GM21526 (cell line): ENCODE measurements at regions not wholly inside any gene's neighbourhood (a gene's known extent, or its start where the extent isn't known, plus 50 kb on each side); places are given as distances from the start of the nearest gene placed in this dataset.

Source experiments
- ATAC-seq: cut with Tn5 transposase; IDR thresholded peaks from one replicate; pipeline ENCODE4 v1.9.1; 2021; ENCODE audit warnings: moderate library complexity; ENCODE audit not compliant: unreplicated experiment, low FRiP score

DNA sequence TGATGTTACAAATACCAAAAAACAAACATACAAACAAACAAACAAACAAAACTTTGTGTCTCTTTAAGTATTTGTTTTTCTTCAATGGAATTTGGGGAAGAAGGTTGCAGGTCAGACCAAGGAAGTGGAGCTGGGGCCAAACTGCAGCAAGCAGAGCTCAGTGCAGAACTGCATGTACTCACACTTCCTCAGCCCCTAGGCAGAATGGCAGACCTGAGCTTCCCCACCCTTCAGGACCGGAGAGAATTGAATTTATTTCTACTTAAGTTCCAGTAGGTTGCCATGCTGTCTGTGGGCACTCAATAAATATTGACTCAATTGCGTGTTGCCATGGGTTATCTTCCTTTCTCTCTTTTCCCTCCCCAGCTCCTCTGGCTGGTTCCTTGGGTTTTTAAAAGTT lies 173.6 kb downstream of the PTGER3 start:
- no peak for ATAC-seq

DNA sequence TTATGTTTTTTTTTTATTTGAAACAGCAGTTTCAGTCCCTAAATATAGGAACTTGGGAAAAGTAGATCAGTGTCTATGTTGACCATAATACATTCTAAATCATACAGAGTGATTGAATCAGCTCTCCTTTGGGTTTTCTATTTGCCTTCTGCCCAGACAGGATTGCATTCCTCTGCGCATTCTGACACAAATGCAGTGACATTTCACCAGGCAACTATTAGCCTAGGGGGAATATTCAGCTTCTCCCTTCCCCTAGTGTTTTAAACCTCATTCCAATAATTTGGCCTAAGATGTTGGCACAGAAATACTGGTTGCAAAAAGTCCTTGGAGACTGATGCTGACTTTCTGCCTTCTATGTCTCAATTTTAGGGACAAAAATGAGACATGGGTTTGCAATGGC lies 172.8 kb downstream of the PTGER3 start:
- ATAC-seq, result no peak

DNA sequence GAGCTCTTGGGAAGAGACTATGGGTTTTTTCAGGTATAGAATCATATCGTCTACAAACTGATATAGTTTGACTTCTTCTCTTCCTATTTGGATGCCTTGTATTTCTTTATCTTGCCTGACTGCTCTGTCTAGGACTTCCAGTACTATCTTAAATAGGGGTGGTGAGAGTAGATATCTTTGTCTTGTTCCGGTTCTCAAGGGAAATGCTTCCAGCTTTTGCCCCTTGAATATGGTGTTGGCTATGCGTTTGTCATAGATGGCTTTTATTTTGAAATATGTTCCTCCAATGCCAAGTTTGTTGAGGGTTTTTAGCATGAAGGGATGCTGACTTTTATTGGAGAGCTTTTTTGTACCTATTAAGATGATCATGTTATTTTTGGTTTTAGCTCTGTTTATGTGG lies 170.3 kb downstream of the PTGER3 start:
- ATAC-seq, result no peak

DNA sequence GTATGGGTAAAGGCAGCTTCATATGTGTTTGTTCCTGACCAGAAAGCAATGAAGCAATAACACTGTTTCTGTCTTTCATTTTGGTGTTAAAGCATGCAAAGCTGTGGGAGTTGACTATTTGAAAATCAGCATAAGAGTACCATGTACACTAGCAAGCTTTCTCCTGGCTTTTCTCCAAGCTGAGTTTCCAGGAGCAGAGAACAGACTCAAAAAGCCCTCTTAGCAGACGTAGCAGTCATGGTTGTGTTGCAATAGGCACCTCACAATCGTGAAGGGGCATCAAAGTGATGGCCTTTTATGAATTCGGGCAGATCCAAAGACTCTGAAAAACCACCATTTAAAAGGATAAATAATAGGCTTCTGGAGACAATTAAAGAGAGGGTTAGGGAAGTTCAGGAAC lies 159.7 kb downstream of the PTGER3 start:
- ATAC-seq, result no peak

DNA sequence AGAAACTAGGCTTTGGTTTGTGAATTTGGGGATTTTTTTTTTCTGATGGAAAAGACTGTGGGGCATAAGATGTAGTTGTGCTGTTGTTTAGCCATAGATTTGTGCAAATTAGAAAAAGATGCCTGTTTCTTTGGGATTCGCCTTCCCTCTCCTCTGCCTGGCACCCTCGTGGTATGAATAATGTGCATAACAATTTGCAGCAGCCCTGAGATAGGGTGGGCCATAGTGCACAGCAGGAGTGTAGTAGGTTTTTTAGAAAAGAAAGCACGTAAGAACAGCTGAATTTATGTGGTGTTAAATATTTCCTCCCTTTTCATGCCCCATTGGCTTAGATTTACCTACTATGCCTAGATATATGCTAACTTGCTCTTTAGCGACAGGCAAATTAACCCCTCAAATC lies 158.9 kb downstream of the PTGER3 start:
- no peak for ATAC-seq

DNA sequence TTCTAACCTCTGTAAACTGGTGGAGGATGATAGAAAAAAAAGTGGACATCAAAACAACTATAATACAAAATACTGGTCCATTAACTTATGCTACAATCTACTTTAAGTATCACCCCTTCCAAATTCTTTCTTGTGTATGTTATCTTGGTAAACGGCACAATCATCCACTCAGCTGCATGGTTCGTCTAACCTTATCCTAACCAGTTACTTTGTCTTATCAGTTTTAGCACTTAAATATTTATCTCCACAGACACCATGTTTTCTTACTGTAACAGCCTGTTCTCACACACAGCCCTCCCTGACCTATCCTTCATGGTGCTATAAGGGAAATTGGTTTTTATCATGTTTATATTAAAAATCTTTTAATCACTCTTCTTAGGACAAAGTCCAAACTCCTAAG lies 157.2 kb downstream of the PTGER3 start:
- ATAC-seq, result no peak

- ATAC-seq, result no peak
Measured at GRCh38 chr1:70891051-70891843, 156.4 kb downstream of the PTGER3 start.

DNA sequence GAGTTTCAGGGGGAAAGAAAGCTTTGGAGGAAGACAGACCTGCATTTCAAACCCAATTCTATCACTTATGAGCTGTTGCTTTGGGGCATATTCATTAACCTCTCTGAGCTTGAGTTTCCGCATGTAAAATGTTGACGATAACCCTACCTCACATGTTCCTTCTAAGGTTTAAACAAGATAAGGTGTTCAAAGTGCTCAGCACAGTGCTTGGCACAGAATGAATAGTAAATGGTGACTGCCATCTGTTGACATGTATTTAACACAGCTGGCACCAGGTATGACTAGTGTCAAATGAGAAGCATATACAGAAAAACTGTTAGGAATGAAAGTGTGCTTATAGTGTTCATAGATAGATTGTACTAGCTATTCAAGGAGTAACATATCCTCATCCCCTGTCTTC lies 155.5 kb downstream of the PTGER3 start:
- ATAC-seq, result no peak

DNA sequence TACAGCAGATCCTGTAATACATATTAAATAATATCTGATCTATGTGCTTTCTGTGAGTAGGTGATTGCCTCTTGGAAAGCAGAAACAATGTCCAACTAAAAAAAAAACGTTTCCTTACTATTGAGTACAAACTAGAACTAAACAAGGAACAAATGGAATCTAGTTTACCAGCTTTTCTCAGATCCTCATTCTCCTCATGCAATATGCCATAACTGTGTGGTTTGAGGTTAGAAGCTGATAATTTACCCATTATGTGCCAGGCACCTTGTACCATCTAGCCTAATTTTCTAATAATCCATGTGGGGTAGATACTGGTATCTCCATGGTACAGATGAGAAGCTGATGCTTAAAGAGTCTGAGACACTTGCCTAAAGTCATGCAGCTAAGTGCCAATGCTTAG lies 154.7 kb downstream of the PTGER3 start:
- ATAC-seq, result no peak

- no peak for ATAC-seq
Measured at GRCh38 chr1:70893381-70893780, 154.2 kb downstream of the PTGER3 start.

GRCh38 chr1:70895531-70895930 lies 152.1 kb downstream of the PTGER3 start:
- ATAC-seq, result no peak

GRCh38 chr1:70896224-70896623 lies 151.4 kb downstream of the PTGER3 start:
- ATAC-seq, result no peak

DNA sequence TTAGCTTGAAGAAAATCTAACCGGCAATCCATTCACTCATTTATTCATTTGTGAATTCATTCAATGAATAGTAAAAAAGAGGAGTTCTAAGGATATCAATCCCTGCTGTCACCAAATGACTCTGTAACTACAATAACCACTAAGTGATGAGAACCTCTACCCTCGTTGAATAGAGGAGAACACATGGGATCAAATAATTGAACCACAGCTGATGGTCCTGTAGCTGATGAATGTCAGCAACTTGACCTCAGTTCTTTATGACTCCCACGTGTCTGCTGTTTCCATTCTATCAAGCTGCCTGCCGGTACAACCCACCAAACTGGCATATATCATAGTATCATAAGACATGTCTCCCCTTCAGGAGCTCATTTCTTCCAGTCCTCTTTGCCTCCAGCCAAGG lies 150.3 kb downstream of the PTGER3 start:
- ATAC-seq, result no peak

GRCh38 chr1:70899735-70900134 lies 147.9 kb downstream of the PTGER3 start:
- ATAC-seq, result no peak

GRCh38 chr1:70902211-70902610 lies 145.4 kb downstream of the PTGER3 start:
- ATAC-seq, result no peak

DNA sequence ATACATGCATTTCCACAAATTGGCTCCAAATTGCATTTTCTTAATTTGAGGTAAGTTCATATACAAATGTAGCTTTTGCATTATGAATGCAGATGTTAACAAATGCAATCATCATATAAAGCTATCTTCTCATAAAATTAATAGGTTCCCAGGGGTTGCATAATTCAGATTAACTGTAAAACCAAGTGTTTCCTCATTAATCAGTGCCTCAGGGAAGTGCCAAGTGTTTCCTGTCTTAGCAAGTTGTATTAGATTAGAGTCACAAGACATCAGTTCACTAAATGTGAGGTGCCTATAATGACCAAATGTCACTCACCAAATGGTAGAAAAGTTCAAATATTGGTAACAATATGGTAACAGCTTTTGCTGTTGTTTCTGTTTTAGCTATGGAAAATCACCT lies 140.8 kb downstream of the PTGER3 start:
- no peak for ATAC-seq

DNA sequence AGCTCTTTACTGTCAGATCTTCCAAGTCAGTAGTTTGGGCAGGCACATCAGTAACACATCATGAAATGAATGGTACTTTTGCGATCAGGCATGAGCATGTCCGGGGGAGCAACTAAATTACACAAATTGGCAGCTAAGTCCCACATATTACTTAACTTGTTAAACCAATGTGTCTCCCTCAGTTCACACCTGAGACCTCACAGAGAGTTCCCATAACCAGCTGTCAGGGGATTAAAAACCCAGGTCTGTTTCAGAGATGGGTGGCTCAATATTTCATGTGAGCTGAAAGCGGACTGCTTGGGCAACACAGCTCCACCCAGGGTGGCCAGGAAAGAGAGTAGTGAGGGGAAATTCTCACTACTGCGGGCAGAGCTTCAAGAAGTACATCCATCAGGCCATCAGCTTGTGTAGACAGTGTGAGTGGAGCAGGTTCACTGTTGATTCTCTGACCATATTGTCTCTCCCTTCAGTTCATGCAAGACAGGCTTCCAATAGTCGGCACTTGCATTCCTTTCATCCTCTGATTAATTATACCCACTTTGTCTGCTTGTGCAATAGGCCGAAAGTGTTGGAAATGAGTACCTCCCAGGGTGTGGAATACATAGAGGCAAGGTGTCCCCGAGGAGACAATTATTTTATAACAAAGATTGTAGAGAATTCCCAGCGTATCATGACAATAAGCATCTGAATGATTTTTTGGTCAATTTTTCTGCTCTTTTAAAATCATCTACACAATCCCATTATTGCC lies 139.9 kb downstream of the PTGER3 start:
- ATAC-seq, result no peak

- ATAC-seq, result no peak
Measured at GRCh38 chr1:70909262-70909822, 138.3 kb downstream of the PTGER3 start.

DNA sequence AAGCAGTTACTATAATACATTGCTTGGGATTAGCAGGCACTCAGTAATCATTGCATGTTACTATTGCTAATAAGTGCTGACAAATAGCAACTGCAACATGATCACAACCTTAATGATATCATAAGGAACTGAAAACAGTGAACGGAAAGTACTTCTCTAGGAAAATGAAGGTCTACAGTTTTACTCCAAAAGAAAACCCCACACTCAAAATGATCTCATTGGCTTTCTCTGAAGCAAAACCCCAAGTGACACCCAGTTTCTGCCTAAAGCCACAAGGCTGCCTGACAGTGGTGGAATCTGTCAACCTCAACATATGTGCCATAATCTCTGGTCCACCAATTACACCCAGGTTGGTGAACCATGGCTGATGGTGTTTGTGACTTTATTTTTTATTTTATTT lies 137.6 kb downstream of the PTGER3 start:
- peak; percentile 53 for ATAC-seq

GRCh38 chr1:70911861-70912260 lies 135.8 kb downstream of the PTGER3 start:
- ATAC-seq, result no peak

DNA sequence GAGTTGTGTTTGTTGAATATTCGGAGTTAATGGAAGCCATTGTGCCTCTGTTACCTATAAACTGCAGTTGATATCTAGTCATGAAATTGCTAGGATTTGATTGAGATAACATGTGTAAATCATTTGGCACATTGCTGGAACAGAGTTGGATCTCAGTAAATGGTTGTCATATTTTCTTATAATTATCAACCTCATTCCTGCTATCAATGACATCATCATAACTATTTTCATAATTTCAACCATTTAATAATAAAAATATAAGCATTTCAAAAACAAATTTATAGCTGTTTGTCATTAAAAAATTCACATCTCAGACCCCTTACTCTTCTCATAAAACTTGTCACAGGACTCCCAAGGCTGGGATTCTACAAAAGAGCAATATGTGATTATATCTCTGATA lies 133.4 kb downstream of the PTGER3 start:
- no peak for ATAC-seq
